ENCODE measurements at regions not wholly inside any gene's neighbourhood (a gene's known extent, or its start where the extent isn't known, plus 50 kb on each side); places are given as distances from the start of the nearest gene placed in this dataset.

DNA sequence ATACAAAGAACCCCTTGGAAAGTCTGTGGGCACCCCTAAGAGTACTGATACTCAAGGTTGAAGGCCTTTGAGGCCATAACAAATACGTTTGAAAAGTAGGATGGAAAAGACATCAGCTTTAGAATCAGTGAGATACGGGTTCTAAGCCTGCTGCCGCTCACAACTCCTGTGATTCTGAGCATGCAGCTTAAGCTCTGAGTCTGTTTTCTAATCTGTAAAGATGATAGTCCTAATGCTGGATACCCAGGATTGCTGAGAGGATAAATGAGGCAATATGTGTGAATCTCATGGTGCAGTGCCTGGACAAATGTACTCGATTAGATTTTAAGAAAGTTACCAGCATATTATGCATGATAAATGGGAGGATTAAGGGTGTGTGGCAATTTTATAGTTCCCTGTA is 321.0 kb upstream of the HSF2 start:
- DNase-seq, result no peak

DNA sequence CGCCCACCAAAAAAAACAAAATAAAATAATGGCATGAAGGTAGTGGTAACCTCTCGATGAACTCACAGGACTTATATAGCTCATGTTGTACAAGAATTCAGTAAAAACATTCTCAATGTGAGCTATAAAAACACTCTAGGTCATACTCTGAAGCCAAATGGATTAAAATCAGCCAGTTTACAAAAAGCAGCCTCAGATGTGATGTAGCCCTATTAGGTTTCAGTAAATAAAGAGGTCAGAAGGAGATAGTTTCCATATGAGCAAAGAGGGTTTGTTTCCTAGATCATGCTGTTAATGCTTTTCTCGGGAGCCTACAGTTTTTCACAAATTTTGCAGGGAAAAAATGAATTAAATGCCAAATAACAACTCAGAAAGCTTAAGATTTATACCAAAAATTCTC is 319.5 kb upstream of the HSF2 start:
- no peak for DNase-seq

DNA sequence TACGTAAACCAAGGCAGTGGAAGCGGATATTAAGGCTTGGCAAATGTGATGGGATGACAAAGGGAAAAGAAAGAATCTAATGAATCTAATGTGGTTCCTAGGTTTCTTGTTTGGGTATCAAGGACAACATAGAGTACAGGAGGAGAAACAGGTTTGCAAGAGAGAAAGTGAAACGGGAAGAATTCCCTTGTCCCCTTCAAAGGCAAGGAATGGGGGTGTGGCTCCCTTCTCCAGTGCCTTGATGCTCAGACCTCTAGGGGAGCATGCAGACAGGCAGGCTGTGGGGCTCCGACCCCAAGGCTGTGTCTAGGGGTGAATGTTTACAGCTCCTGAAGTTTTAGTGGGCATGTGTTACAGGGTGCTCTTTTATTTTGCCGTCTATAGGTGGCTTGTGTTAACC is 317.5 kb upstream of the HSF2 start:
- DNase-seq, result no peak

DNA sequence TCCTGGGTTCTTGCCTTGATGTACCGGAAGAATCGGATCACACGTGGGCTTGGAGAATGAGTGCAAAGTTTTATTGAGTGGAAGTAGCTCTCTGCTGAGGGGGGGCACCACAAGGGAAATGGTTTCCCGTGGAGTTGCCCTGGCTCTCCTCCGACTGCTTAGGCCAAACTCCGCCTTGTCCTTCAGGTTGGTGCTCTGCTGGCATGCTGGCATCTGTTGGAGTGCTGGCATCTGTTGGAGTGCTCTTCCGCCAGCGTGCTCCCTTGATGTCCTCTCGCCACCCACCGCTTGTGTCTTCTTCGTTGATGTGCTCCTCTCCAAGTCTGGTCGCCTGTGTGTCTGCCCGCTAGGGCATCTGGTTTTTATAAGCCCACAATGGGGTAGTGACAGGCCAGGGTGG is 317.1 kb upstream of the HSF2 start:
- DNase-seq, result no peak

DNA sequence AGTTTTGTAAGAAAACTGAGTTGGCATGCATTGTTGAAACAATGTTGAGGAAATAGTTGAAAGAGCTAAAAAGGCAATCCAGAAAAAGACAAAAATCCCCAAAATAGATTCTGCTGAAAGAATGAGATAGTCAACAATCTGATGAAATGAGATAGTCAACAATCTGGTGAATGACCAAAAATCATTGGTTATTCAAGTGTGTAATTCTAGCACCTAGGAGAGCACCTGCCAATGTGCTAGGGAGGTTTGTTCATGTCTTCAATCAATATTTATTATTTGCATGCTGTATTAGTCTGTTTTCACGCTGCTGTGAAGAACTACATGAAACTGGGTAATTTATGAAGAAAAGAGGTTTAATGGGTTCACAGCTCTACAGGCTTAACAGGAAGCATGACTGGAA is 307.1 kb upstream of the HSF2 start:
- no peak for DNase-seq

DNA sequence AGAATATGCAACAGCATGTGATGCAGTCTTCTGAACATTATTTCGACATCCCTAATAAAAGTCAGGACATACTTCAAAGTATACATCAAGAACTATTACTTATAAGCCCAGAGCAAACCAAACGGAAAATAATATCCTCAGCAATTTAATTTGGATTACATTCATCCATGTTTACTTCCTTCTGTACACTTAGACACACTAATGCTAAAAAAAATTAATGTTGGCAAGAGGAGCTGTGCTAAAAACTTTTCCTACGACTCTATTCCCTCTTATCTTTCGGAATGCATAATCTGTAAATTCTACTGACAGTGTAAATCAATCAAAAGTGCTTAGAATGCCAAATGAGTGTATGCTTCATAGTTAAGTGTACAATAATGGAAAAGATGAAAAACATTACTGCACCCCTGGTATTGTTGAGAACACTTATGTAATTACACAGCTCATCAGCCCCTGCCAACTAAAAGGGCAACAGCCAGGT is 301.2 kb upstream of the HSF2 start:
- no peak for DNase-seq

DNA sequence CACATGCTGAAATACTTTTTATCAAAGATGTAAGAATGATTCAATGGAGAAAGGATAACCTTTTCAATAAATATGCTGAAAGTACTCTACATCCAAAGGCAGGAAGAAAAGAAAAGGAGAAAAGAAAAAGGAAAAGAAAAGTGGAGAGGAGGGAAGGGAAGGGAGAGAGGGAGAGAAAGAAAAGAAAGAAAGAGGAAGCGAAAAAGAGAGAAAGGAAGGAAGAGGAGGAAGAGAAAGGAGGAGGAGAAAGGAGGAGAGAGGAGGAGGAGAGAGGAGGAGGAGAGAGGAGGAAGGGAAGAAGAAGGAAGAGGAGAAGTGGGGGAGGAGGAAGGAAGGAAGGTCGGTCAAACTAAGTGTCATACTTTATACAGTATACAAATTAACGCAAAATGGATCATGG is 297.4 kb upstream of the HSF2 start:
- no peak for DNase-seq

DNA sequence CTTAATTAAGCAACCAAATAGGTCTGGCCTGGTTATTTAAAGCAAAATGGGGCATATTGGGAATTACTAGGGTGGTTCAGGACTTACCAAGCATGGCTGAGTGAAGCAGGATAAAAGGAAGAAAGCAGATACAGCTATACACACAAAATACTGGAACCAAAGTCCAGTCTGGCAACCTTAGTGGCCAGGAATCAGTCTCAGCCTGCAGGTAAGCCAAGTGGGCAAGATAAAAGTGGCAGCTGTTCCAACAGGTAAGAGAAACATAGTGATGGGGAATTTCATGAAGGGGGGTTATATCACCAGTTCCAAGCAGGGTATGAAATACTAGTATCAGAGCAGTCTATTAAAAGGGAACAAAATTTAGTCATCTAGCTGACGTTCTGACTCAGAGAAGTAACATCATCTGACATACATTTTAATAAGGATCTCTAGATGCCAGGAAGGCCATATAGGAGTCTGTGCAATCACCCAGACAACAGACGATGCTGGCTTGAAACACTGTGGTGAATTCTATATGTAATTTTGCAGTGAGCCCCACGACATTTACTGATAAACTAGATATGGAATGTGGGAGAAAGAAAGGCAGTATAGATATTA is 292.1 kb upstream of the HSF2 start:
- no peak for DNase-seq

DNA sequence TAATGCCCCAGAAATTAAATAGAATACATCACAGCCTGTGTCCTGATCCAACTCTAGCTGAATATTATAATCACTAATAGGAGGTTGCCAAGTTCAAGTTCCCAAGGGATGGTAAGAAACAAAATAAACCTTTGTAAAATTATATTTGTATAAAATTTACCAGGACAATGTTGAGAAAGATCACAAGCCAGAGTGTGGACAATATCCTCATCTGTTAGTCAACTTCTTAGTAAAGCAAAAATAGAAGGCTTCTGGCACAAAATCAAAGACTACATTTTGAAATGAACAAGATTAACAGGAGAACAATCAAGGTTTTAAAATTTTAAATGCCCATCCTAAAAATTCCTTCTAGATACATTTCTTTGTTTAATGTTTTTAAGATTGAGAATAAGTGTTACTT is 290.4 kb upstream of the HSF2 start:
- DNase-seq, result no peak

DNA sequence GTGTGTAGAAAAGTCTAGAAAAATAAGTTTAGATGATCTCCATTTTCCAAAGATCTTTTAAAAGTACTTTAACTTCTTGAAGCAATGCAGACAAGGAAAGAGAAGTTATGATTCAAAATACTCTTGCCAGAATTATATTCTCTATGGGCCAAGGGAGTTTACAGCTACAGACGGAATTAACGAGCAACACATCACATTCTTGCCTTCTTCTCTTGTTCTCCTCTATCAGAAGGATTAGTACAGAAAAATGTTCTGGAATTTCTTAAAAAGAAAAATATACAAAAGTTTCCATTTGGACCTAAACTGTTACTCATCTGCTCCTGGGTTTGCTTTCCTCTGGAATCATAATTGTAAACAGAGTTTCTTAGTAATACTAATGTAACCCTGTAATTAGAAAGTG is 284.7 kb upstream of the HSF2 start:
- DNase-seq, result no peak

DNA sequence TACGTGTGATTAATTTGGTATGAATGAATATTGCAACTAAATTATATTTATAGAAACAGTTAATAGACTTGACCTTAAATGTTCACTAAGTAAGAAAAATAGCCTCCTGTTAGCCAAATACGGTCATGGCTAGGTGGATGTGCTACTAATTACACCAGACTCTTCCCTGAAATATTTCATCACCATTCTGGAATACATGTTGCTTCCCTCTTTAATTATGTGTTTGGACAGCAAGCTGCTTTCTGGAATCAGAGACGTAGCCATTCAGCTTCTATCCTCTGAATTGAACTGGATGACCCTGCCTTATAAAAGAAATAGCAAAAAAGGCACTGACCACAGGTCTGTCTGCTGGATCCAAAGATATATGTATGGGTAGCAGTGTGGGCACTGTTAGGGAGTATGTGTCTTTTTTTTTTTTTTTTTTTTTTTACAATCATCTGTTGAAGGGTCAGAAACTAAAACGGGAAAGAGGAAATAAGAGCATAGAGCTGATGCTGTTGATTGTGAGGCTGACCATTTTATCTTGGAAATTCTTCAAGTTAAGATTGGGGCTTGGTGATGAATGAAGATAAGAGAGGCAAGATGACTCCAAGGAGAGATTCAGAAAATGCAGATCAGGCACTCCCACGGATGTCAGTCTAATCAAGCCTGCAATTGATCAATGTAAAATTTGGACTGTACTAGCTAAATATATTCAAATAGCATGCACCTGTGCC is 283.2 kb upstream of the HSF2 start:
- DNase-seq, result no peak

DNA sequence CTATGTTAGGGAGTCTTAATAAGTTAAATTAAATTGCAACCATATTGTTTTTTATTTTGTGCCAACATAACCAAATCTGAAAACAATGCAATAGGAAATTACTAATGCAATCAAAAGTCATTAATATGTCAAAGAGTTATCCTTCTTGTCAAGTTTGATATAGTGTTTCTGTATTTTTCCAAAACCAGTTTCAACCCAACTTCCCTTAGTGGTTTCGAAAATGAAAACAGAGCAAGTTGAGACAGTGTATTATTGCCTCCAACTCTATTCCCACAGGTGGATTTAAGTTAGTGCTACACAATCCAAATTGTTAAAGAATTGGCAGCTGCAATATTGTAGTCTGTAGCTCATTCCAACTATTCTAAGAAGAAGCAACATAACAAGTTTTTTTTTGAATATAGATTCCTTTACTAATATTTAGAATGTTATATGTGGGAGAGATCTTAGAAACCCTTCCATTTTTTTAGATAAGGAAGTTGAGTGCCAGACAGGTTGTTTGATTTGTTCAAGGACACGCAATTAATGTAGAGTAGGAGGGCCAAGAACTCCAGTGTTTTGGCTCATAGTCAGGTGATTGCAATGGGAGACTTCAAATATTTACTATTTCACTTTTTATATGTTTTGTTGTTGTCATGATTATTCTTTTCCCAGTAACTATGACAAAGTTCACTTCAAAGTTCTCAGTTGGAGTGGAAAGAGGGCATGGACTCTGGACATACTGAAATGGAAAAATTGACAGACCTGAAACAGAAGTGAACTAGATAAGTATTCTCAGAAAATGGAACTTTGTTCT is 282.4 kb upstream of the HSF2 start:
- DNase-seq, result no peak

DNA sequence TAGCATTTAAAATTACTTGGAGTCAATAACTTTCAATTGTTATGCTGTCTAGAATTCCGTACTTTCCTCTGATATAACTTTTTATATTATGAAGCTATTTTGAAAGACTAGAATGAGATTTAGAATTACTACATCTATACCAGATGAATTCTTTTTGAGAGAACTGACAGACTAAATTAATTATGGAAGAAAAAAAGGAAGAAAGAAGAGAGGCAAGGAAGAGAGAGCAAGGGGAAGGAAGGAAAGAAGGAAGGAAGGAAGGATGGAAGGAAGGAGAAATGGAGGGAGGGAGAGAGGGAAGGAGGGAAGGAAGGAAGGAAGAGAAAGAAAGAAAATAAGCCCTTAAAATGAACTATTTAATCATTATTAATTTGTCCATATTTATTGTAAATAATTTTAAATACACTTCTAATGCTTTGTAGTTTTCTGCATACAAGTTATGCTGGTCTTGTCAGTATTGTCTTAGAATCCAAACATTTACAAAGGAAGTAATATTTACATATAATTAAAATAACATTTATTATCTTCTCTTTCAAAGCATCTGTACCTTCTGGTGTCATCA is 280.4 kb upstream of the HSF2 start:
- DNase-seq, result no peak

DNA sequence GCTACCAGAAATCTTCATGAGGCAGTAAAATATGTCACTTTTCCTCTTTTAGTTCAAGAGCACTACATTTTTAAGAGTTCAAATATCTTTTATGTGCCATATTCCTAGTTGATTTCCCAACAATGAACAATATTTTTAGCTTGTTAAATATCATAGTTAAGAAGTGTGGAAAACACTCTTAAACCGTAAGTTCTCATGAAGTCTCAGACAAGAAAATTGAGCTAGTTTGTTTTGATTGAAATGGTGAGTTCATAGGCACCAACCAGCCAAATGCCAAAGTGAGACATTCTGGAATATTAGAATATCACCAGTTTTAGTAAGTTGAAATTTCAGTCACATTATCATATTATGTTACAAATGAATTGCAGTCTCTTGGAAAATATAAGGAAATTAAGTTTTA is 277.2 kb upstream of the HSF2 start:
- DNase-seq, result no peak

DNA sequence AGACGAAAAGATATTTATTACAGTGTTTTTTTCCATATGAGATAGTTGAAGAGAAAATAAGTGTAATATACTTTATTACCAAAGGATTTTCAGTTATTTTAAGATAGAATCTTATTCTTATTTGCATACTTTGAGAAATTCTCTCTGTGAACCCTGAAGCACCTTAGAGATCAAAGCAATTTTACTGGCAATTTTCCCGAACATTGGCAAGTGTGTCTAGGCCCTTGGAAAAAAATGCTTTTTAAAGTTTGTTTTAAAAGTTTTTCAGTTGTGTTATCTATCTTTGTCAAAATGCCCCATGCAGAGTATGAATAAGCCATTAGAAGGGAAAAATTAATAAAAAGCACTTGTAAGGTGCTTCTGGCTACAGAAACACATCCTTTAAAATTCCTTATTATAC is 276.8 kb upstream of the HSF2 start:
- no peak for DNase-seq

DNA sequence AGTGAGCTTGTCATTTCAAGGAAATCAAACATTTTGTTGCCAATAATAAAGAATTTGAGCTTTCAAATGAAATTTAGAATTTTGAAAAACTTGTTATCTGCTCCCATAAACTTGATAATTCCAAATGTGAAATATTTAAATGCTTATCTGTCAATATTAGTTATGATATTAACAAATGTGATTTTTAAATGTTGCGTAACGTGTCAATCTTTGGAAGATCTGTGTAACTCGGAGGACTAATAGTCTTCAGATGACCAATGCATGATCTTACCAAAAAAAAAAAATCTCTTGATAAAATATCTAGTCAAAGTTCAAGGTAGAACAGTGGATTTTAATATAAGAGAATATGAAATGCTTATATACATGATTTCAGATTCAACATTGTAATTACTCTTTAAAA is 274.5 kb upstream of the HSF2 start:
- no peak for DNase-seq

DNA sequence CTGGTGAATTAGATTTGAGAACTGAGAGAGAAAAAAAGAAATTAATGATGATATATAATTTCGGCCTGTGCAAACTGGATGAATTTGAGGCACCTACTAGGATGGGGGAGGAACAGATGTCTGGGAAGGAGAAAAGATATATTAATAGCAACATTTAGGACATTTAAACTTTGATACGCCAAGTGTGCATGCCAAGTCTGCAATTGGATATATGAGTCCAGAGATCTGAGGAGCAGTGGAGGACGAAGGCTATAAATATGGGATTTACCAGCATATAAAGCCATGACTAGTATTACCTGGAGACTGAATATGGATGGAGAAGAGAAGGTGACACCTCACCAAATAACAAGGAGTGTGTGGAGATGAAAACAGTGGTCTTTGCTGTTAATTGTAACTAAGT is 272.6 kb upstream of the HSF2 start:
- DNase-seq, result no peak

DNA sequence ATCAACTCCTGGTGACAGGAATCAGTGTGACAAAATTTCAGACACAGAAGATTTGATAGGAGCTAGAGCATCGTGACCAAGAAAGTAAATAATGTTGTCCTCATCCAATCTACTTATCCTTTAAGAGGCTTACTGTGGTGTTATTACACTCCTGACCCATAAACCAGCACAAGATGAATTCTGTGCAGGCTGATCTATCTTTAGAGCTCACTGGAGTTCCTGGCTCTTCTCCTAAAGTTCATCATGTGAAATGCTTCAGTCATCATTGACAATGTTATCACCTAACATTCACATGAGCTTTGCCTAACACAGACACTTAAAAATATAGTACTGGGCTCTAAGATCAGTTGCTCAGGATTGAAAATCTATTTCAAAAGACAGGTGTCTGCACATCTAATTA is 271.0 kb upstream of the HSF2 start:
- no peak for DNase-seq

DNA sequence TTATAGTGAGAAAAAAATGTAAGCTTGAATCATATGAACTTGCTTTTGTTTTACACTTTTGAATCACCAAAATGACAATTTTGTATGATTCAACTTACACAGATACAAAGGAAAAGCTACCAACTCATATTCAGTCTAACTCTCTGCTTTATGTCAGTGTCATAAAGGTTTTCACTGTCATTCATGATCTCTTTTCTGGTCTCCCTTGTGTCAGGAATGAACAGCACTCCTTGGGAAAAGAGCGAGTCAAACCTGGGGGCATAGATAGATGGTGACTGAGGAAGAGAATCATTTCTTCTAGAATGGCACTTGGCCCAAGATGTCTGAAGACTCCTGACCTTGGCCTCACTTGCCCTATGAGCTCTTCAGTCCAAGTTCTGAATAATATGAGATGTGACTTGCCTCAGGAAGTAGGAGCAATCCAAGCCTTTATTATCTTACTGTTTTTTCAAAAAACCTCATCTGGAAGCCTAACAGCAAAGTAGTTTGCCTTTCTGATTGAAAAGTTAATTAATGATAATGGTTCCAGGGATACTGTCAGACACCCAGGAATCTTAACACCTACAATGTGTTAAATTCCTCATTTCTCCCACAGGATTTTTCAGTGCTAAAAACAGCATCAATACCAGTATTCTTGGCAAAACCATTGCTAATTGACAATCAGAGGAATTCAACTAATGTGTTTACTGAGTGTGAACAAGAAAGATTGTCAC is 270.0 kb upstream of the HSF2 start:
- DNase-seq, result no peak

DNA sequence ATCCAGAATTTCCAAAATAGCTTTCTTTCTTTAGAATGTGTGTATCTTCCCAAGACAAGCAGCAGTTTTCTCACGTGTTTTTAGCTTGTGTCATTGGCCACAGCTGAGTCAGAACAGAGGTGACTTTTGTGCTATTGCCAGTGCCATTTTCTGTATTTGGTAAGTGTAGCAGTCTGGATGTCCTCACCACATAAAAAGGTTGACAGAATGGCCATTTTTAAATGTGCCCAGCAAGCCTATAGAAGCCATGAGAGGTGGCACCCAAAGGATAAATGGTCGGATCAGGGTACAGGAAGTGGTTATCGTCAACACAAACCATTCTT is 269.5 kb upstream of the HSF2 start:
- no peak for DNase-seq

DNA sequence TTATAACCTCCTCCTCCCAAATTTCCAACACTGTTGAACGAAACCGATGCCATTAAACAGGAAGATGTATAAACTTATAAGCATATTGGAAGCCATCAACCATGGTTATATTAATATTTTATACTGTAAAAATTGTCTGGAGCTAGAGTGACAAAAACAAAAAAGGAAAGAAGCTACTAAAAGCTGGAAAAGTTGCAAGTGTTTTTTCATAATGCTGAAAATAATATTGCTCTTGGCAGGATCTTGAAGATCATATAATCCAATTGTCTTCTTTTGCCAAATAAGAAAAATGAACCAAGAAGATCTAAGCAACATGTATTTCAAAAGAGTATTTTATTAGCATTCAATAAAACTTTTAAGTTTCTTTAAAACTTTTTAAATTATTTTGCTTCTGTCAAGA is 268.9 kb upstream of the HSF2 start:
- DNase-seq, result no peak

DNA sequence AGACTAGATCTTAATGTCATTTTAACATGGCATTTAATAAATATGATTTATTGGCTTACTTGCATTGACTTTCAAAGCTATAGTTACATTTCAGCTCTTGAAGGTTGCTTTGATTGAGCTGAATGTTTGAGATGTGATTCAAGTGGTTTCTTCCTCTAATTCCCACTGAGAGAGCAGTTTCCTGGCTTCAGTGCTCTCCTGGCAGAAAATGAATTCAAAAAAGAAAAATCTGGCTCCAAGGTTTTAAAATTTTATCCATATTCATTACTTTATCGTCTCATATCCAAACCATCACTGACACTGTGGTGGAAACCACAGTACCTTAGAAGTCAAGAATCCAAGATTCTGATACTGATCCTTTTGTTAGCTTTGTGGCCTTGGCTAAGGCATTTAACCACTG is 263.1 kb upstream of the HSF2 start:
- DNase-seq, result no peak

DNA sequence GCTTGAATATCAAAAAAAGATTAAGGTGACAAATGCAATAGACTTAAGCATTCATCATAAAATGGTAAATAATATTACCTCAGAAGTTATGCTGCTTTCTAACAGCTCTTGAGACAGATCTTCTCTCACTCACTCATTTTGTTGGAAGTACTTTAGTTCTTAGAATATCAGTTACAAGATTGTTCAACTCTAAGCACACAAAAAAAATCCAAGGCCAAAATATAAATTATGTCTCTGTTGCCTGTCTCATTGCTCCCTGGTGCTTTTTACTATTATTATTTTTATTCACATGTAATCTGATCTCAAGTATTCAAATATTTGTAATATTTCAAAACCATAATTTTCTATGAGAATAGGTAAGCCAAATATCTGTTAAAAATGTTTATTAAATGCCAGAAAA is 259.4 kb upstream of the HSF2 start:
- no peak for DNase-seq

DNA sequence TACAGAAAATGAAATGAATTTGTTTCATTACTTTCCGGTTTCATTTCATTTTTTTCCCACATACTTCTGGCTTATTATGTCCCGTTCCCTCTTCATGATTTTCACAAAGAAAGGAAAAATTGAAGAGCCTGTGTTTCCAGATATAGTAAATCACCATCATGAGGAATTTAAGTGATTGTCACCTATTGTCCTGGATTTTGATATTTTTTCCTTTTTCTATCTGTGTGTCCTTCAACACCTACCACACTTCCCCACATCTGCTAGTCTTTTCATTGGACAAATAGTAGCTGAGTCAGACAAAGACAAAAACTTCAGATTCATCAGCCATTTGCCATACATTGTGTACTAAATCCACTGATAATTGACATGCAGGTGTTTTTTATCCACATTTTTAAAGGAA is 258.2 kb upstream of the HSF2 start:
- no peak for DNase-seq

All from NCI-H526 (cell line).